ENCODE measurements at regions not wholly inside any gene's neighbourhood (a gene's known extent, or its start where the extent isn't known, plus 50 kb on each side); places are given as distances from the start of the nearest gene placed in this dataset.
A peak's percentile ranks its signal among the peaks of the same experiment; 100 is the strongest.
"Not testable (repeated sequence)": the region's sequence is repeated elsewhere in the genome, so short reads cannot be mapped to it uniquely, and the experiment has no call there.

DNA sequence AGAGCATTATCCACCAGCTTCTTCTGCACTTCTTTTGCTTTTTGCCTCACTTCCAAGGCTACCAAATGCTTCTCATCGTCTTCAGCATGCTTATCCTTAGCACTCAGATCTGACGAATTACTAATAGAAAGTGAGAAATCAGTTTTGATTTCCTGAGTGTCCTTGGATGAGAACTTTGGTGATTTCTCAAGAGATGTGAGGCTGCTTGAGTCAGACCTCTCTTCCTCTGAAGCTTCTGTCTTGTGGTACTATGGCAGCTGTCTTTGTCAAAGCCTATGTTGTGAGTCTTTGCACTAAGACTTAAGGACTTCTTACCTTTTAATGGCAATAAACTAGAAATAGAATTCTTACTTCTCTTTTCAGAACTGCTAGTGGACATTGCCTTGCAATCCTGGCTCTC is 169.9 kb downstream of the CPE start:
- no peak for DNase-seq
- ATAC-seq = no peak

GRCh38 chr4:165553221-165553810 is 174.5 kb downstream of the CPE start:
- ATAC-seq = no peak
- DNase-seq = no peak

DNA sequence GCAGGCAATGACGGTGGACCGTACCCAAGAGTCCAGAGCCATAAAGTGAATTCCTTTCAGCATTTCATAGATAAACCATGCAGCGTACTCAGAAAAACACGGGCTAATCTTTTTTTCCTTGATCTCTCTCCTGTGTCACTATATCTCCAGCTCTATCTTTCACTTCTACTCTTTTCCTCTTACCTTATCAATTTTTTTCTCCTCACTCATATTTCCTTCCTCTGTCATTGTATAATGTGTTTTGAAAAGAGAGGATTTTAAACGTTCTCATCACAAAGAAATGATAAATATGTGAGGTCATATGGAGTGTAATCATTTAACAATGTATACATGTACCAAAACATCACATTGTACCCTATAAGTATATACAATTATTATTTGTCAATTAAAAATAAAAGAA is 176.5 kb downstream of the CPE start:
- no peak for ATAC-seq
- no peak for DNase-seq

GRCh38 chr4:165556383-165556782 is 177.6 kb downstream of the CPE start:
- ATAC-seq (no peak), DNase-seq (no peak)

DNA sequence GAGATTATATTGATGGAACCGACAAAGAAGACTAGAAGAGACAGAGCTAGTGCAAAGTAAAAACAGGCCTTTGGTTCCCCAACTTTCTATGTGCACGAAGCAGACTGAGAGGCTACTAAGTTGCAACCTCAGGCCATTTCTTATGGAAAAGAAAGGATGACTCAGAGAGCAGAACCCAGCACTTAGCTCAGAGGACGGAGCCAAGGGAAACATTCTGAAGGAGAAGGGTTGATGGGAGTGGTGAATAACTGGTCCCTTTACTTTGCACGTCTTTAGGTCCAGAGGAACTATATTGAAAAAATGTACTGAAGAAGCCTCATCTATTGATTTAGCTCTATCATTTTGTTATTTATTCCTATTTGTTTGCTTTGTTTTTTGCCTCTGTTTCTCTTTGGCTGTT is 182.1 kb downstream of the CPE start:
- no peak for ATAC-seq
- DNase-seq = no peak

DNA sequence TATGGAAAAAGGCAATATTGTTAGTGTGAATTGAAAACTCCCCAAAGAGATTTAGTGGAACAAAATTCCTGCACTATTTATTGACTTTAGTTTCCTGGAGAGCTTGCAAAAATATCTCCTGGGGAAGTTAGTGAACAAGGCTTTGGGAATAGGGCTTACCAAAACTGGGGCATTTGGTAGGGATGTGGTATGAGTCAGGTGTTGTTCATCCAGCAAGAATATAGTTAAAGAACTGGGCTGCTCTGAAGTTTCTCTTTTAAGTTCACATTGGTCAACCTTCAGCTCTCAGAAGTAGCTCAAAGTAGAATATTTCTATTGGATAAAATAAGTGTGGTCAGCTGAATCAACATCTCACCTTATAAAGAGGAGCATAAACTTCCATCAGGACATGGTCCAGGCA is 185.0 kb downstream of the CPE start:
- DNase-seq (no peak), ATAC-seq (no peak)

DNA sequence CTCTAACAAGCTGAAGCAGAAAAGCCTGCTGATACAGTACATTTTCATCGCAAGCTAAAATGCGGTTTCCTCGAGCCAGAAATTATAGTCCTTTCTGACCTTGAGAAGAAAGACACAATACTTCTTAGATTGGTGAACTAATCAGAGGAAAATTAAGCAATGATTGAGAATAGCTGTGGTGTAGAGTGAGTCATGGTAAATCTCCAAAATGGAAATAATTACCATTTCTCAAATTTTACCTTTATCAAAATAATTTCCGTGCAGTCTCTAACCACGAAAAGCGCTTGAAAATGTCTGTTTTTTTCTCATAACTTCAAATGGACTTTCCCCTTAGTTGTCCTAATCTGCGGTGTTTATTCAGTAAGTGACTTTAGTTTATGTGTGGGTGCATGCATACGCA is 190.2 kb downstream of the CPE start:
- peak; percentile 43 for ATAC-seq

GRCh38 chr4:165571476-165571875 is 192.7 kb downstream of the CPE start:
- not testable (repeated sequence) for ATAC-seq, DNase-seq

More for the DNA sequence above, 190.2 kb downstream of the CPE start:
- DNase-seq = no peak

- ATAC-seq (peak; percentile 76), DNase-seq (no peak)
Measured at GRCh38 chr4:165580351-165580905, 201.6 kb downstream of the CPE start.

DNA sequence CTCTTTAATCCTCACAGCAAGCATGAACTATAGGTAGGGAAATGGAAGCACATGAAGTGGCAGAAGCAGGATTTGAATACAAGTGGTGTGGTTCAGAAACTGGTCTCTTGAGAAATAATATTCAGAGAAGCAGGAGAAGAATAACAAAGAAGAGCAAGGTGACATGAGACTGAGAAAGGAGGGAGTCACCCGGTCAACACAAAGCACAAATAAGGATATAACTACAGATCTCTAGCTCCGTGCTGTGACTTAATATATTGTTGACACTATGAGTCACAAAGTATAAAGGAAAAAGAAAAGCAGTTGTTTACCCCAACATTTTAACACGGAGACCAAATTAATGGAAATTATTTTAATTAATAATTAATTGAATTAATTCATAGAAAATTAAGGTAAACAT is 204.5 kb downstream of the CPE start:
- no peak for ATAC-seq

DNA sequence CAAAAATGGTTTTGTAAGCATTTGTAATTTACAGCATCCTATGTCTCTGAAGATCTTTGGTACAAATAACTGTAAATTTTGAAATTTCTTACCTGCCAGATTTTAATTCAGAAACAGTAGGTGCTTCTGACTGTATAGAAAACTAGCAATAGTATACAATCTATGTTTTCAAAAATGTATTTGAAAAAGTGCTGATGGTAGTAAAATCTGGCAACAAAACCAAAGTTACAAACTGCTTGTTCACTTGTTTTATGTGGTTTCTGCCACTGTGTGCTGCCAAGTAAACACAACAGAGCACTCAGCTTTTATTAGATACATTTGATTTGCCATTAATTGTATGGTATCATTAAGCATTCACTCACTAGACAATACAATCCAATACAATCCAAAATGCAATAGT is 206.1 kb downstream of the CPE start:
- no peak for DNase-seq
- ATAC-seq = no peak

More for the DNA sequence above, 204.5 kb downstream of the CPE start:
- no peak for DNase-seq

GRCh38 chr4:165588534-165589315 is 209.9 kb downstream of the CPE start:
- ATAC-seq = no peak
- no peak for DNase-seq

DNA sequence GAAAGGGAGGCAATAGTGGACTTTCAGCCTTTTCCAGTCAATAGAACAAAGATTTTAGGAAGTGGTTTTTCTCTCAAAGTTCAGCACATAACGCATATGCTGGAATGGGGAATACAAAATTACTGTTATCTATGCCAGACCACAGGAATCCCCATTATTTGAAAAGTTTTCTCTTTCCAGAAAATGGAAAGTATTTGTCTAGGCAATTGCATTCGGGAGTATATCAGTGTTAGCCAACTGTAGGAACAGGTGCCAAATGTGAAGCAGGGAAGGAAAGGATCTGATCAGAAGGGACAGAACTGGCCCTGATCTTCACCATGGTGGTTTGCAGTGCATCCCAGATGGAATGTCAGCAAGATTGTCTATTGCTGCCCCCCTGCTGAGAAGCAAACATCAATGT is 213.6 kb downstream of the CPE start:
- ATAC-seq = no peak
- no peak for DNase-seq

- no peak for DNase-seq
- no peak for ATAC-seq
Measured at GRCh38 chr4:165597581-165598480, 219.0 kb downstream of the CPE start.

GRCh38 chr4:165600959-165601683 is 222.3 kb downstream of the CPE start:
- DNase-seq = no peak
- ATAC-seq = no peak

GRCh38 chr4:165602621-165603020 is 223.8 kb downstream of the CPE start:
- ATAC-seq = no peak

GRCh38 chr4:165604181-165604580 is 225.4 kb downstream of the CPE start:
- DNase-seq = no peak
- no peak for ATAC-seq

More at GRCh38 chr4:165602621-165603020, 223.8 kb downstream of the CPE start:
- DNase-seq = no peak

DNA sequence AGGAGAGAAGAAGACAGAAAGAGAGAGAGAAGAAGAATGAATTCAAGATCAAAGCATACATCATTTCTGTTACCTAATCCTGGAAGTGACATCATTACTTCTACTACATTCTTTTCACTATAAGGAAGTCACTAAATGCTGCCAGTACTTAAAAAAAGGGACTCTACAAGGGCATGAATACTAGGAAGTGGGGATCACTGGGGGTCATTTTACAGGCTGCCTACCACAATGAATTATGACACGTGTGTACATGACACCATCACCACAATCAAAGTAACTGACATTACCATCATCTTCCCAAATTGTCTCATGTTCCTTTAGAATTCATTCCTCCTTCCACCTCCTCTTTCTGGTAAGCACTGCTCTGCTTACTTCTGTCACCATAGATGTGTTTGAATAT is 227.0 kb downstream of the CPE start:
- ATAC-seq = no peak
- DNase-seq = no peak

GRCh38 chr4:165606465-165607205 is 227.8 kb downstream of the CPE start:
- ATAC-seq (no peak), DNase-seq (no peak)

GRCh38 chr4:165609653-165610052 is 230.8 kb downstream of the CPE start:
- no peak for ATAC-seq
- DNase-seq = no peak
